ENCODE measurements at regions not wholly inside any gene's neighbourhood (a gene's known extent, or its start where the extent isn't known, plus 50 kb on each side); places are given as distances from the start of the nearest gene placed in this dataset.
A peak's percentile ranks its signal among the peaks of the same experiment; 100 is the strongest.

GRCh38 chr17:77028900-77029299 is 111.9 kb upstream of the SEC14L1 start:
- FAIRE-seq (no peak), ATAC-seq (no peak), DNase-seq (ENCODE audit: low read depth in 1 of 2, low spot score in 1 of 2) (no peak)
- TF ChIP-seq GATA3 (IDR thresholded peaks at IDR 0.05; ENCODE audit: borderline replicate concordance) (no peak), CEBPB (IDR thresholded peaks at IDR 0.05) (peak in 1 of 2 experiments; percentile 10; a peak in 1 of 4 replicates)
- H3K4me2 ChIP-seq: no peak overlapping the region
- 69% methylated on average over 8 of the region's 8 CpGs for WGBS (ENCODE audit: missing lambda C conversion rate)
- ChIA-PET POLR2A (no interaction called here), CTCF (interaction anchor here (0.6 to 1.5 kb wide), 3 partner anchors 12 to 161 kb away, joined by 3 to 4 read pairs (median 4); partner anchors contain the start of gene MGAT5B)
- H3K4me1 ChIP-seq: no peaks in the 10 kb centered on the region
- no peak overlapping the region for H3K27ac ChIP-seq
- H3K9me3 ChIP-seq: peaks cover 19% of the 10 kb centered on the region
- no peak overlapping the region for H3K4me3 ChIP-seq

GRCh38 chr17:77032929-77033328 is 107.8 kb upstream of the SEC14L1 start:
- no peak for FAIRE-seq
- 66% methylated on average over 4 of the region's 4 CpGs for WGBS (ENCODE audit: missing lambda C conversion rate)
- Histone ChIP-seq H3K4me3 (no peak overlapping the region), H3K27ac (no peak overlapping the region), H3K9me3 (peaks cover 9% of the 10 kb centered on the region), H3K4me2 (no peak overlapping the region), H3K4me1 (no peaks in the 10 kb centered on the region)
- ChIA-PET CTCF (interaction anchor here (1.0 to 9.7 kb wide), 7 partner anchors 9 to 216 kb away, joined by 3 to 82 read pairs (median 5); partner anchors contain the start of gene MGAT5B), POLR2A (interaction anchor here (0.6 kb wide), 1 partner anchor 277 kb away, joined by 3 read pairs; no protein-coding TSS in a partner anchor)
- TF ChIP-seq CTCF (IDR thresholded peaks at IDR 0.05) (no peak), FOSB (CRISPR knock-in tag; IDR thresholded peaks at IDR 0.05) (no peak), CHD4 (IDR thresholded peaks at IDR 0.05; ENCODE audit: borderline replicate concordance) (no peak), NR3C1 (IDR thresholded peaks at IDR 0.05) (no peak), HOXB5 (CRISPR knock-in tag; IDR thresholded peaks at IDR 0.05) (no peak), CEBPB (IDR thresholded peaks at IDR 0.05) (no peak), PBX3 (IDR thresholded peaks at IDR 0.05) (no peak), CBX2 (IDR thresholded peaks at IDR 0.05; ENCODE audit: borderline replicate concordance, low read depth) (no peak), RCOR1 (IDR thresholded peaks at IDR 0.05; ENCODE audit: low read depth, low read length) (no peak), TP53 (CRISPR knock-in tag; IDR thresholded peaks at IDR 0.05) (no peak), ZC3H11A (IDR thresholded peaks at IDR 0.05) (no peak), ELK1 (IDR thresholded peaks at IDR 0.05; ENCODE audit: low read depth, low read length) (no peak), GATA3 (IDR thresholded peaks at IDR 0.05; ENCODE audit: borderline replicate concordance) (no peak), KDM5A (IDR thresholded peaks at IDR 0.05) (no peak), ZFP36 (IDR thresholded peaks at IDR 0.05; ENCODE audit: borderline replicate concordance, partially characterized antibody) (no peak)
- DNase-seq (ENCODE audit: low read depth in 1 of 2, low spot score in 1 of 2): no peak
- no peak for ATAC-seq

- WGBS (ENCODE audit: missing lambda C conversion rate): 51% methylated on average over 13 of the region's 13 CpGs
- CTCF ChIA-PET: interaction anchor here (0.6 to 9.7 kb wide), 6 partner anchors 13 to 217 kb away, joined by 3 to 82 read pairs (median 6); partner anchors contain the start of gene MGAT5B
- POLR2A ChIA-PET: no interaction called here
These were observed 106.8 kb upstream of the SEC14L1 start for GRCh38 chr17:77033892-77034404.

More at GRCh38 chr17:77033892-77034404, 106.8 kb upstream of the SEC14L1 start:
- Histone ChIP-seq H3K9me3 (peaks cover 9% of the 10 kb centered on the region), H3K27ac (peak overlapping the region in 1 of 2 experiments; percentile 44; a peak in 3 of 6 replicates), H3K4me2 (no peak overlapping the region), H3K4me1 (no peaks in the 10 kb centered on the region), H3K4me3 (no peak overlapping the region)
- DNase-seq (ENCODE audit: low read depth in 1 of 2, low spot score in 1 of 2) (no peak), ATAC-seq (no peak), FAIRE-seq (no peak)
- no peak for TF ChIP-seq ZFP36 (IDR thresholded peaks at IDR 0.05; ENCODE audit: borderline replicate concordance, partially characterized antibody)
- TF ChIP-seq JUNB (IDR thresholded peaks at IDR 0.05): no peak
- TF ChIP-seq KDM1A (IDR thresholded peaks at IDR 0.05; ENCODE audit: low read depth): no peak
- no peak for TF ChIP-seq CHD2 (IDR thresholded peaks at IDR 0.05; ENCODE audit: low read length, partially characterized antibody)
- TF ChIP-seq HOXA7 (CRISPR knock-in tag; IDR thresholded peaks at IDR 0.05): no peak
- TF ChIP-seq RFX5 (IDR thresholded peaks at IDR 0.05): no peak
- TF ChIP-seq MAZ (IDR thresholded peaks at IDR 0.05; ENCODE audit: borderline replicate concordance, low read depth, low read length): no peak
- no peak for TF ChIP-seq ZSCAN20 (CRISPR knock-in tag; IDR thresholded peaks at IDR 0.05)
- TF ChIP-seq EHMT2 (IDR thresholded peaks at IDR 0.05; ENCODE audit: low read depth): no peak
- no peak for TF ChIP-seq CBX2 (IDR thresholded peaks at IDR 0.05; ENCODE audit: borderline replicate concordance, low read depth)
- no peak for TF ChIP-seq HES2 (IDR thresholded peaks at IDR 0.05)
- no peak for TF ChIP-seq HOXB5 (CRISPR knock-in tag; IDR thresholded peaks at IDR 0.05)
- TF ChIP-seq RAD21 (conservative IDR thresholded peaks at IDR 0.05 in 1 of 2, IDR thresholded peaks at IDR 0.05 in 1 of 2): no peak
- no peak for TF ChIP-seq JUN (IDR thresholded peaks at IDR 0.05)
- no peak for TF ChIP-seq HDAC2 (IDR thresholded peaks at IDR 0.05)
- no peak for TF ChIP-seq PBX3 (IDR thresholded peaks at IDR 0.05)
- TF ChIP-seq BCL3 (IDR thresholded peaks at IDR 0.05): no peak

Data from A549 (cell line).